Tibial artery (tissue), 4 donors: ENCODE measurements at regions not wholly inside any gene's neighbourhood (a gene's known extent, or its start where the extent isn't known, plus 50 kb on each side); places are given as distances from the start of the nearest gene placed in this dataset.
A peak's percentile ranks its signal among the peaks of the same experiment; 100 is the strongest.

Experiments used
- DNase-seq, 2 donors: peaks; one replicate each; pipeline ENCODE4 v3.0.0-alpha.2; 2019
- H3K27ac ChIP-seq, 2 donors: fragments of 200-600 bp; sonication (generic) in 1 of 2; 1 replicate in 1 of 2; 2 replicates in 1 of 2; pipeline ENCODE4 v1.5.1; 2018 to 2019; ENCODE audit warnings: mild to moderate bottlenecking in 1 of 2
- H3K27me3 ChIP-seq, 2 donors: fragments of 200-600 bp; sonication (generic) in 1 of 2; one replicate each; pipeline versions ENCODE4 v1.5.1 to v1.6.0; 2016 to 2019
- H3K36me3 ChIP-seq, 3 donors: fragments of 200-600 bp; sonication (generic) in 2 of 3; one replicate each; pipeline ENCODE4 v1.5.1; 2016 to 2019; ENCODE audit warnings: mild to moderate bottlenecking in 2 of 3
- H3K4me1 ChIP-seq, 4 donors: fragments of 200-600 bp; sonication (generic) in 2 of 4; 1 replicate in 3 of 4; 2 replicates in 1 of 4; pipeline ENCODE4 v1.5.1; 2016 to 2019
- H3K4me3 ChIP-seq, 2 donors: fragments of 200-600 bp; sonication (generic) in 1 of 2; 1 replicate in 1 of 2; 2 replicates in 1 of 2; pipeline ENCODE4 v1.5.1; 2018 to 2019; ENCODE audit warnings: mild to moderate bottlenecking in 2 of 2
- H3K9me3 ChIP-seq, 3 donors: fragments of 200-600 bp; sonication (generic) in 1 of 3; one replicate each; pipeline ENCODE4 v1.5.1; 2016 to 2019
- CTCF ChIP-seq, 2 experiments: fragments of 200-600 bp in 1 of 2; fragments of 450-650 bp in 1 of 2; IDR thresholded peaks; one replicate each; pipeline ENCODE4 v1.5.1; 2017 to 2019; ENCODE audit warnings: antibody characterized with exemption in 2 of 2, mild to moderate bottlenecking in 1 of 2, moderate library complexity in 1 of 2
- intact Hi-C: fragments of 100-400 bp; cut with DNase I; formaldehyde crosslinking; loops from one replicate; pipeline ENCODE4 v1.15.0; 2023; ENCODE audit warnings: low total_unique reads

- Histone ChIP-seq H3K4me1 (no peaks in the 10 kb centered on the region), H3K36me3 (no peaks in the 10 kb centered on the region), H3K4me3 (no peak overlapping the region), H3K27ac (no peak overlapping the region), H3K9me3 (no peaks in the 10 kb centered on the region), H3K27me3 (peaks cover 0 to 36% of the 10 kb centered on the region in 2 donors)
- intact Hi-C loops, result no loop called here
- no peak for TF ChIP-seq CTCF (IDR thresholded peaks at IDR 0.05)
- peak in 1 of 2 donors; percentile 34 for DNase-seq
Measured at GRCh38 chr1:5725855-5726585, 266.2 kb downstream of the NPHP4 start.

GRCh38 chr1:5725406-5725805 is 266.8 kb downstream of the NPHP4 start:
- Histone ChIP-seq H3K27ac (no peak overlapping the region), H3K4me1 (no peaks in the 10 kb centered on the region), H3K9me3 (no peaks in the 10 kb centered on the region), H3K4me3 (no peak overlapping the region), H3K36me3 (no peaks in the 10 kb centered on the region), H3K27me3 (peaks cover 0 to 36% of the 10 kb centered on the region in 2 donors)
- intact Hi-C loops, result no loop called here
- no peak for DNase-seq
- no peak for TF ChIP-seq CTCF (IDR thresholded peaks at IDR 0.05)

GRCh38 chr1:5724847-5725246 is 267.4 kb downstream of the NPHP4 start:
- no peaks in the 10 kb centered on the region for H3K9me3 ChIP-seq
- no peaks in the 10 kb centered on the region for H3K4me1 ChIP-seq
- H3K27ac ChIP-seq, result no peak overlapping the region
- peaks cover 0 to 38% of the 10 kb centered on the region in 2 donors for H3K27me3 ChIP-seq
- no peak for TF ChIP-seq CTCF (IDR thresholded peaks at IDR 0.05)
- intact Hi-C loops, result no loop called here
- DNase-seq, result no peak
- no peak overlapping the region for H3K4me3 ChIP-seq
- no peaks in the 10 kb centered on the region for H3K36me3 ChIP-seq

DNA sequence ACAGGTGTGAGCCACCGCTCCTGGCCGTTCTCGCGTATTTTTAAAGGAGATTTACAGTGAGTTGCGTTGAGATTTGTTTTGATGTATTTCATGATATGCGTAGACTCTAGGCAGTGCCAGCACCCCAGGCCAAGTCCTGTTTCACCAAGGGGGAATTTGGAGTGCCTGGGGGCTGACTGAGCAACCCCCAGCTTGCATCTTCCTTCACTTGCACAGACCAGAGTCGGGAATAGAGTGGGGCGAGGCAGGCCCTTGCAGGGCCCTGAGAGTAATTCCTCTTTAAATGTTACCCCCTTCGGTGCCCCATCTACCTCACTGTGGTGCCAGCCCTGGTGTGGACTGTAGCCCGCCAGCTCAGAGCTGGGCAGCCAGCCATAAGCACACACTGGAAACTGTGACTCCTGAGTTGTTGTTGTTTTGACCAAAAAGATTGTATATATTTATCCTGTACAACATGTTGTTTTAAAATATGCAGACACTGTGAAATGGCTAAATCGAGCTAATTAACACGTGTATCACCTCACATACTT is 269.5 kb downstream of the NPHP4 start:
- DNase-seq, result peak in 1 of 2 donors; percentile 40
- Histone ChIP-seq H3K27me3 (peaks cover 0 to 47% of the 10 kb centered on the region in 2 donors), H3K4me3 (no peak overlapping the region), H3K36me3 (no peaks in the 10 kb centered on the region), H3K4me1 (no peaks in the 10 kb centered on the region), H3K27ac (no peak overlapping the region), H3K9me3 (no peaks in the 10 kb centered on the region)
- intact Hi-C loops, result no loop called here
- no peak for TF ChIP-seq CTCF (IDR thresholded peaks at IDR 0.05)

GRCh38 chr1:5721634-5722215 is 270.5 kb downstream of the NPHP4 start:
- no peaks in the 10 kb centered on the region for H3K36me3 ChIP-seq
- no peak for DNase-seq
- intact Hi-C loops, result no loop called here
- no peak overlapping the region for H3K27ac ChIP-seq
- TF ChIP-seq CTCF (IDR thresholded peaks at IDR 0.05), result no peak
- H3K4me3 ChIP-seq, result no peak overlapping the region
- no peaks in the 10 kb centered on the region for H3K4me1 ChIP-seq
- H3K27me3 ChIP-seq, result peaks cover 0 to 56% of the 10 kb centered on the region in 2 donors
- no peaks in the 10 kb centered on the region for H3K9me3 ChIP-seq
